ENCODE measurements at regions not wholly inside any gene's neighbourhood (a gene's known extent, or its start where the extent isn't known, plus 50 kb on each side); places are given as distances from the start of the nearest gene placed in this dataset.

- H3K27me3 Mint-ChIP-seq = peaks cover 0 to 11% (median 0%) of the 10 kb centered on the region in 3 donors
Measured at GRCh38 chr9:1115370-1115769, 65.2 kb downstream of the DMRT2 start.

GRCh38 chr9:1117439-1117838, 67.3 kb downstream of the DMRT2 start:
- H3K4me1 Mint-ChIP-seq = no peaks in the 10 kb centered on the region
- no peaks in the 10 kb centered on the region for H3K36me3 Mint-ChIP-seq
- no peak overlapping the region for H3K4me3 Mint-ChIP-seq
- H3K27me3 Mint-ChIP-seq = peaks cover 0 to 16% (median 7%) of the 10 kb centered on the region in 3 donors
- DNase-seq (no peak), ATAC-seq (ENCODE audit: low read depth in 2 of 2) (no peak)
- H3K27ac Mint-ChIP-seq = no peak overlapping the region
- peaks cover 0 to 4% (median 0%) of the 10 kb centered on the region in 7 donors for H3K9me3 Mint-ChIP-seq

More at GRCh38 chr9:1115370-1115769, 65.2 kb downstream of the DMRT2 start:
- no peak overlapping the region for H3K27ac Mint-ChIP-seq
- no peaks in the 10 kb centered on the region for H3K36me3 Mint-ChIP-seq
- no peak overlapping the region for H3K4me3 Mint-ChIP-seq
- peaks cover 0 to 4% (median 0%) of the 10 kb centered on the region in 7 donors for H3K9me3 Mint-ChIP-seq
- ATAC-seq (ENCODE audit: low read depth in 2 of 2) = no peak
- no peak for DNase-seq
- no peaks in the 10 kb centered on the region for H3K4me1 Mint-ChIP-seq

- Mint-ChIP-seq H3K4me3 (no peak overlapping the region), H3K4me1 (no peaks in the 10 kb centered on the region), H3K27ac (no peak overlapping the region), H3K27me3 (peaks cover 5 to 25% (median 7%) of the 10 kb centered on the region in 3 donors), H3K36me3 (no peaks in the 10 kb centered on the region), H3K9me3 (peaks cover 0 to 2% (median 0%) of the 10 kb centered on the region in 7 donors)
- no peak for ATAC-seq (ENCODE audit: low read depth in 2 of 2)
- no peak for DNase-seq
Measured at GRCh38 chr9:1120500-1121165, 70.5 kb downstream of the DMRT2 start.

GRCh38 chr9:1125741-1126140, 75.6 kb downstream of the DMRT2 start:
- peaks cover 0 to 11% (median 0%) of the 10 kb centered on the region in 7 donors for H3K9me3 Mint-ChIP-seq
- no peak for DNase-seq
- H3K36me3 Mint-ChIP-seq = peaks cover 0 to under 1% of the 10 kb centered on the region in 2 donors
- peaks cover 6 to 13% (median 7%) of the 10 kb centered on the region in 3 donors for H3K27me3 Mint-ChIP-seq
- no peak for ATAC-seq (ENCODE audit: low read depth in 2 of 2)
- H3K27ac Mint-ChIP-seq = no peak overlapping the region
- no peak overlapping the region for H3K4me3 Mint-ChIP-seq
- no peaks in the 10 kb centered on the region for H3K4me1 Mint-ChIP-seq

GRCh38 chr9:1128046-1128445, 77.9 kb downstream of the DMRT2 start:
- DNase-seq (no peak), ATAC-seq (ENCODE audit: low read depth in 2 of 2) (no peak)
- no peak overlapping the region for H3K27ac Mint-ChIP-seq
- peaks cover 3 to 30% (median 6%) of the 10 kb centered on the region in 7 donors for H3K9me3 Mint-ChIP-seq
- no peak overlapping the region for H3K4me3 Mint-ChIP-seq
- H3K27me3 Mint-ChIP-seq = peaks cover 0 to 11% (median 6%) of the 10 kb centered on the region in 3 donors
- H3K4me1 Mint-ChIP-seq = no peaks in the 10 kb centered on the region
- peaks cover 0 to 6% of the 10 kb centered on the region in 2 donors for H3K36me3 Mint-ChIP-seq

- Mint-ChIP-seq H3K27me3 (peaks cover 0 to 10% (median 6%) of the 10 kb centered on the region in 3 donors), H3K27ac (no peak overlapping the region), H3K4me1 (no peaks in the 10 kb centered on the region), H3K36me3 (peaks cover 0 to 6% of the 10 kb centered on the region in 2 donors), H3K9me3 (peaks cover 6 to 33% (median 7%) of the 10 kb centered on the region in 7 donors), H3K4me3 (no peak overlapping the region)
- DNase-seq (no peak), ATAC-seq (ENCODE audit: low read depth in 2 of 2) (no peak)
Measured at GRCh38 chr9:1129382-1129781, 79.2 kb downstream of the DMRT2 start.

- ATAC-seq (ENCODE audit: low read depth in 2 of 2) (no peak), DNase-seq (no peak)
- Mint-ChIP-seq H3K4me1 (no peaks in the 10 kb centered on the region), H3K4me3 (no peak overlapping the region), H3K36me3 (peaks cover 0 to 25% of the 10 kb centered on the region in 2 donors), H3K9me3 (peaks cover 12 to 55% (median 31%) of the 10 kb centered on the region in 7 donors), H3K27ac (no peak overlapping the region), H3K27me3 (peaks cover 0 to 4% (median 0%) of the 10 kb centered on the region in 3 donors)
Measured at GRCh38 chr9:1140057-1140456, 89.9 kb downstream of the DMRT2 start.

- Mint-ChIP-seq H3K9me3 (peaks cover 0 to 10% (median 6%) of the 10 kb centered on the region in 7 donors), H3K27ac (no peak overlapping the region), H3K4me1 (no peaks in the 10 kb centered on the region), H3K4me3 (no peak overlapping the region), H3K27me3 (no peaks in the 10 kb centered on the region), H3K36me3 (no peaks in the 10 kb centered on the region)
- DNase-seq (no peak), ATAC-seq (ENCODE audit: low read depth in 2 of 2) (no peak)
Measured at GRCh38 chr9:1151691-1152090, 101.5 kb downstream of the DMRT2 start.

GRCh38 chr9:1152171-1152570, 102.0 kb downstream of the DMRT2 start:
- Mint-ChIP-seq H3K27me3 (no peaks in the 10 kb centered on the region), H3K9me3 (peaks cover 0 to 10% (median 2%) of the 10 kb centered on the region in 7 donors), H3K4me1 (no peaks in the 10 kb centered on the region), H3K4me3 (no peak overlapping the region), H3K27ac (no peak overlapping the region), H3K36me3 (no peaks in the 10 kb centered on the region)
- ATAC-seq (ENCODE audit: low read depth in 2 of 2) = no peak
- DNase-seq = no peak

- DNase-seq (no peak), ATAC-seq (ENCODE audit: low read depth in 2 of 2) (no peak)
- H3K36me3 Mint-ChIP-seq = no peaks in the 10 kb centered on the region
- no peaks in the 10 kb centered on the region for H3K27me3 Mint-ChIP-seq
- H3K4me3 Mint-ChIP-seq = no peak overlapping the region
- H3K4me1 Mint-ChIP-seq = no peaks in the 10 kb centered on the region
- no peak overlapping the region for H3K27ac Mint-ChIP-seq
- peaks cover 0 to 1% (median 0%) of the 10 kb centered on the region in 7 donors for H3K9me3 Mint-ChIP-seq
Measured at GRCh38 chr9:1154739-1155138, 104.6 kb downstream of the DMRT2 start.

- H3K4me1 Mint-ChIP-seq = no peaks in the 10 kb centered on the region
- H3K4me3 Mint-ChIP-seq = no peak overlapping the region
- ATAC-seq (ENCODE audit: low read depth in 2 of 2) (no peak), DNase-seq (no peak)
- no peaks in the 10 kb centered on the region for H3K27me3 Mint-ChIP-seq
- H3K27ac Mint-ChIP-seq = no peak overlapping the region
- H3K36me3 Mint-ChIP-seq = no peaks in the 10 kb centered on the region
- peaks cover 0 to 1% (median 0%) of the 10 kb centered on the region in 7 donors for H3K9me3 Mint-ChIP-seq
Measured at GRCh38 chr9:1155602-1156001, 105.4 kb downstream of the DMRT2 start.

- Mint-ChIP-seq H3K4me1 (no peaks in the 10 kb centered on the region), H3K27me3 (no peaks in the 10 kb centered on the region), H3K27ac (no peak overlapping the region), H3K36me3 (no peaks in the 10 kb centered on the region), H3K4me3 (no peak overlapping the region), H3K9me3 (peaks cover 0 to 1% (median 0%) of the 10 kb centered on the region in 7 donors)
- no peak for DNase-seq
- ATAC-seq (ENCODE audit: low read depth in 2 of 2) = no peak
Measured at GRCh38 chr9:1156794-1157550, 106.8 kb downstream of the DMRT2 start.

GRCh38 chr9:1157836-1158235, 107.7 kb downstream of the DMRT2 start:
- no peak for ATAC-seq (ENCODE audit: low read depth in 2 of 2)
- H3K9me3 Mint-ChIP-seq = peaks cover 0 to 1% (median 0%) of the 10 kb centered on the region in 7 donors
- no peaks in the 10 kb centered on the region for H3K27me3 Mint-ChIP-seq
- no peaks in the 10 kb centered on the region for H3K36me3 Mint-ChIP-seq
- DNase-seq = no peak
- H3K27ac Mint-ChIP-seq = no peak overlapping the region
- no peak overlapping the region for H3K4me3 Mint-ChIP-seq
- H3K4me1 Mint-ChIP-seq = no peaks in the 10 kb centered on the region

GRCh38 chr9:1170918-1171317, 120.8 kb downstream of the DMRT2 start:
- H3K27me3 Mint-ChIP-seq = peaks cover 0 to 3% (median 0%) of the 10 kb centered on the region in 3 donors
- no peaks in the 10 kb centered on the region for H3K36me3 Mint-ChIP-seq
- no peak overlapping the region for H3K27ac Mint-ChIP-seq
- H3K9me3 Mint-ChIP-seq = peaks cover 0 to 24% (median 7%) of the 10 kb centered on the region in 7 donors
- DNase-seq = no peak
- no peaks in the 10 kb centered on the region for H3K4me1 Mint-ChIP-seq
- no peak for ATAC-seq (ENCODE audit: low read depth in 2 of 2)
- no peak overlapping the region for H3K4me3 Mint-ChIP-seq
